ENCODE measurements at regions not wholly inside any gene's neighbourhood (a gene's known extent, or its start where the extent isn't known, plus 50 kb on each side); places are given as distances from the start of the nearest gene placed in this dataset.
A peak's percentile ranks its signal among the peaks of the same experiment; 100 is the strongest.

DNA sequence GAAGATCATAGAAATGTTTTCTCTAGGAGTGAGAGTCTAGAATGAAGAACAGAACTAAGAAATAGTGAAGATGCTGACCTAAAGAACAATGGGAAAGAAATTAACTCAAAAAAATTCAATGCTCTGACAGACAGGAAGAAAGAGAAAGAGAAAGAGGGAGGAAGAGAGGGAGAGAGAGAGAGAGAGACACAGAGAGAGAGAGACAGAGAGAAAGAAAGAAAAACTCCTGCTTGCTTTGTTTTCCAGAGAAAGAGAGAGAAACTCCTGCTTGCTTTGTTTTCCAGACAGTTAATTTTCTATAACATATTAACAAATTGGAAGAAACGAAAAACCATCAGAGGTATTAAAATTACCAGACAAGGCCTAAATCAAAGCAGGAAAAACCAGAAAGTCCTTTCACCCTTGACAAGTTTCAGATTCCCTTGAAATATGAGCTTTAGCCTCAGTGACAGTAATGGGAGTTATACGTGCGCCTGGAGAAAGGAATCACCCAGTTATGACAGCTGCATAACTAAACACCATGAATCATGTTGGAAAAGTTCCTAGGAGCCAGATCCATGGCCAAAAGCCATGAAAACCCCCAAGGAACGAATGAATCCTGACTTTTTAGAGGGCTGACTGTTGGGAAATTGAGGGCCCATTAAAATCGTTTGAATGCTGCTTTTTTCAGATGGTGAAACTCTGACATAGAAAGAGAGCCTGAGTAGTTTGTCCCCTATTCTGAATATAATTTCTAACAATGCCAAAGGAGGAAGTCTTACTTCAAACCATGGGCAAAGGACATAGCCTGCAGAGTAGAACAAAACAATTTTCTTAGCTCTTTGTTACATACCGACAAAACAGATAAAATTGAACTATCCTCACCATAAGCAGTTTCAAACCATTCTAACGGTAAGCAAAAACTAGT lies 228.6 kb upstream of the CHST9 start:
- Histone ChIP-seq H3K9me3 (no peaks in the 10 kb centered on the region), H3K27me3 (no peaks in the 10 kb centered on the region), H3K4me3 (no peak overlapping the region), H3K27ac (peak overlapping the region in 8 of 12 donors; percentile 20 to 57 (median 46)), H3K36me3 (no peaks in the 10 kb centered on the region), H3K4me1 (peaks cover 0 to 3% (median 0%) of the 10 kb centered on the region in 12 donors)
- intact Hi-C loops (cut with DNase I): no loop called here
- WGBS, 4 donors: 56 to 67% (median 59%) methylated on average over 7 of the region's 7 CpGs
- TF ChIP-seq POLR2A (IDR thresholded peaks at IDR 0.05): no peak
- TF ChIP-seq, protein P1, sequence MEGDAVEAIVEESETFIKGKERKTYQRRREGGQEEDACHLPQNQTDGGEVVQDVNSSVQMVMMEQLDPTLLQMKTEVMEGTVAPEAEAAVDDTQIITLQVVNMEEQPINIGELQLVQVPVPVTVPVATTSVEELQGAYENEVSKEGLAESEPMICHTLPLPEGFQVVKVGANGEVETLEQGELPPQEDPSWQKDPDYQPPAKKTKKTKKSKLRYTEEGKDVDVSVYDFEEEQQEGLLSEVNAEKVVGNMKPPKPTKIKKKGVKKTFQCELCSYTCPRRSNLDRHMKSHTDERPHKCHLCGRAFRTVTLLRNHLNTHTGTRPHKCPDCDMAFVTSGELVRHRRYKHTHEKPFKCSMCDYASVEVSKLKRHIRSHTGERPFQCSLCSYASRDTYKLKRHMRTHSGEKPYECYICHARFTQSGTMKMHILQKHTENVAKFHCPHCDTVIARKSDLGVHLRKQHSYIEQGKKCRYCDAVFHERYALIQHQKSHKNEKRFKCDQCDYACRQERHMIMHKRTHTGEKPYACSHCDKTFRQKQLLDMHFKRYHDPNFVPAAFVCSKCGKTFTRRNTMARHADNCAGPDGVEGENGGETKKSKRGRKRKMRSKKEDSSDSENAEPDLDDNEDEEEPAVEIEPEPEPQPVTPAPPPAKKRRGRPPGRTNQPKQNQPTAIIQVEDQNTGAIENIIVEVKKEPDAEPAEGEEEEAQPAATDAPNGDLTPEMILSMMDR (IDR thresholded peaks at IDR 0.05): no peak
- peak in 3 of 4 donors; percentile 74 to 90 (median 82) for ATAC-seq
- DNase-seq: peak in 3 of 5 donors; percentile 28 to 30 (median 29)

DNA sequence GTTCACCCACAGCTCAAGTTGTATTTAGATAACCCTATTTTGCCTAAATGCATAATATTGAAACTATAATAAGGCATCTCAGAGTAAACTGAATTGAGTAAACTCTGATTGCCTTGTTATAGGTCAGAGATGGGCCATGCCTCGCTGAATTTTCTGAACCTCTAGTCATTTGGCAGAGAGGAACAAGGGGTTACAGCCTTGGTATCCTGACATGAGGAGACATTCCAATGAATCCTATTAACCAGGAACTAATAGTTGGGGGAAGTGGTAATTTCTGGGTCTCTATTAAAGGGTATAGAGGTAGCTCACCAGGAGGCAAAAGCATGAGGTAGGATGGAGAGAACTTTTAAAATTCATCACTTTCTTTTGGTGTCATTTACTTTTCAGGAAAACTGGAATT lies 227.4 kb upstream of the CHST9 start:
- no peak overlapping the region for H3K27ac ChIP-seq
- intact Hi-C loops (cut with DNase I): no loop called here
- no peak for TF ChIP-seq POLR2A (IDR thresholded peaks at IDR 0.05)
- TF ChIP-seq, protein P1 (IDR thresholded peaks at IDR 0.05): no peak

DNA sequence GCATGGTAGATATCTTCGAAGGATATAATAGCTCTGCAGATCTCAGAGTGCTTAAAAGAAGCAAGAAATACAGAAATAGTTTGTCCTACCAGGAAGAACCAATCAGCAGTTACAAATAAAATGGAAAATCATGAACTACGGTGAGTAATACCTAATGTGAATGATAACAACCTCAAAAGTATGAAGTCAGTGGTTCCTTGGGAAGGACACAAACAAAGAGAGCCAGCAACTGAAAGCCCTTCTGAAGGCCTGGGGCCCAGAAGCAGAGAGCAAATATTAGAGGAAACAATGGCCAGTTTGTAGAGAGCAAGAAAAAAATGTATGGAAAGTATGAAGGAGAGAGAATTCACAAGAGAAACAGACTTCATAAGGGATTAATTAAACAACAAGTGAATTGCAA lies 226.8 kb upstream of the CHST9 start:
- intact Hi-C loops (cut with DNase I): no loop called here
- 64 to 79% (median 73%) methylated on average over 2 of the region's 2 CpGs for WGBS, 4 donors
- no peak for ATAC-seq

More for the DNA sequence above, 227.4 kb upstream of the CHST9 start:
- H3K9me3 ChIP-seq: no peaks in the 10 kb centered on the region
- WGBS, 4 donors: 75 to 81% (median 78%) methylated on average over 1 of the region's 1 CpG
- DNase-seq (no peak), ATAC-seq (no peak)
- H3K4me1 ChIP-seq: peaks cover 0 to 3% (median 0%) of the 10 kb centered on the region in 12 donors
- H3K27me3 ChIP-seq: no peaks in the 10 kb centered on the region
- H3K36me3 ChIP-seq: no peaks in the 10 kb centered on the region
- H3K4me3 ChIP-seq: no peak overlapping the region

DNA sequence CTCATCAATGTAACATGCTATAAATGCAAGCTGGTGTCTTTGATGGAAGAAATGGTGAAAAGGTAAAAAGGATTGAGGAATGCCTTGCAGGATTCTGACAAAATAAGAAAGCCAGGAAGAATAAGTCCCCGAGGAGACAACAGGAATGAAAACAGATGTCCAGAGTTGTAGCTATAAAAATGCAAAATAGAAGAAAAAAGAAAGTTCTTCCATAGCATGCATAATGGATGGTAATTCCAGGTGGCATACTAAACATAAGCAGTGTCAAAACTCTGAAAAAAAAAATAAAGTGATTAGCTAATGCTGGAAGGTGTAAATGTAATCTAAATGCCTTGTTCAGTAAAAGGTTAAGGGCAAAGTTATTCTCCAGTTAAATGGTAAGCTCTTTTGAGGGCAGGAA lies 225.9 kb upstream of the CHST9 start:
- DNase-seq (no peak), ATAC-seq (no peak)
- TF ChIP-seq, protein P1 (IDR thresholded peaks at IDR 0.05): no peak
- no peak for TF ChIP-seq POLR2A (IDR thresholded peaks at IDR 0.05)
- intact Hi-C loops (cut with DNase I): no loop called here
- Histone ChIP-seq H3K36me3 (no peaks in the 10 kb centered on the region), H3K4me1 (peaks cover 0 to 3% (median 0%) of the 10 kb centered on the region in 12 donors), H3K27ac (no peak overlapping the region), H3K4me3 (no peak overlapping the region), H3K9me3 (no peaks in the 10 kb centered on the region), H3K27me3 (no peaks in the 10 kb centered on the region)
- 61 to 67% (median 62%) methylated on average over 1 of the region's 1 CpG for WGBS, 4 donors

More for the DNA sequence above, 226.8 kb upstream of the CHST9 start:
- Histone ChIP-seq H3K4me1 (peaks cover 0 to 3% (median 0%) of the 10 kb centered on the region in 12 donors), H3K36me3 (no peaks in the 10 kb centered on the region), H3K27me3 (no peaks in the 10 kb centered on the region), H3K27ac (no peak overlapping the region), H3K4me3 (no peak overlapping the region), H3K9me3 (no peaks in the 10 kb centered on the region)
- TF ChIP-seq, protein P1 (IDR thresholded peaks at IDR 0.05): no peak
- TF ChIP-seq POLR2A (IDR thresholded peaks at IDR 0.05): no peak
- DNase-seq: no peak
